OCI-M1 (cell line): ENCODE measurements at regions not wholly inside any gene's neighbourhood (a gene's known extent, or its start where the extent isn't known, plus 50 kb on each side); places are given as distances from the start of the nearest gene placed in this dataset.
"Not testable (repeated sequence)": the region's sequence is repeated elsewhere in the genome, so short reads cannot be mapped to it uniquely, and the experiment has no call there.

Source experiments
- DNase-seq: peaks from one replicate; lab custom pipeline; 2025; lab: John Stamatoyannopoulos, UW

- DNase-seq, result no peak
Measured at GRCh38 chr22:48404801-48405447, 1422.7 kb downstream of the BRD1 start.

GRCh38 chr22:48403521-48404403 is 1423.9 kb downstream of the BRD1 start:
- DNase-seq, result no peak

GRCh38 chr22:48402591-48403031 is 1425.1 kb downstream of the BRD1 start:
- no peak for DNase-seq

GRCh38 chr22:48401523-48401922 is 1426.2 kb downstream of the BRD1 start:
- DNase-seq, result not testable (repeated sequence)

- DNase-seq, result no peak
Measured at GRCh38 chr22:48398181-48398905, 1429.3 kb downstream of the BRD1 start.

- DNase-seq, result no peak
Measured at GRCh38 chr22:48397531-48398180, 1430.0 kb downstream of the BRD1 start.

GRCh38 chr22:48396785-48397530 is 1430.7 kb downstream of the BRD1 start:
- no peak for DNase-seq

GRCh38 chr22:48396091-48396784 is 1431.4 kb downstream of the BRD1 start:
- DNase-seq, result no peak

GRCh38 chr22:48395201-48395600 is 1432.5 kb downstream of the BRD1 start:
- no peak for DNase-seq

GRCh38 chr22:48394787-48395186 is 1432.9 kb downstream of the BRD1 start:
- no peak for DNase-seq

- DNase-seq, result no peak
Measured at GRCh38 chr22:48393885-48394284, 1433.8 kb downstream of the BRD1 start.

- DNase-seq, result no peak
Measured at GRCh38 chr22:48393041-48393370, 1434.7 kb downstream of the BRD1 start.

GRCh38 chr22:48391820-48392219 is 1435.9 kb downstream of the BRD1 start:
- no peak for DNase-seq

GRCh38 chr22:48391171-48391711 is 1436.4 kb downstream of the BRD1 start:
- DNase-seq, result no peak

GRCh38 chr22:48389916-48390315 is 1437.8 kb downstream of the BRD1 start:
- DNase-seq, result no peak

- no peak for DNase-seq
Measured at GRCh38 chr22:48382197-48382596, 1445.5 kb downstream of the BRD1 start.

GRCh38 chr22:48380016-48380665 is 1447.5 kb downstream of the BRD1 start:
- no peak for DNase-seq

GRCh38 chr22:48379371-48379770 is 1448.3 kb downstream of the BRD1 start:
- no peak for DNase-seq

- DNase-seq, result no peak
Measured at GRCh38 chr22:48378673-48379072, 1449.0 kb downstream of the BRD1 start.
